ENCODE measurements at regions not wholly inside any gene's neighbourhood (a gene's known extent, or its start where the extent isn't known, plus 50 kb on each side); places are given as distances from the start of the nearest gene placed in this dataset.

- TF ChIP-seq EZH2phosphoT487 (IDR thresholded peaks at IDR 0.05; ENCODE audit: borderline replicate concordance) = no peak
- TF ChIP-seq CTCF (conservative IDR thresholded peaks at IDR 0.05; ENCODE audit: low read length) = no peak
Measured at GRCh38 chr13:38073931-38074330, 204.4 kb upstream of the TRPC4 start.

Measured in Loucy (cell line).